ENCODE measurements at regions not wholly inside any gene's neighbourhood (a gene's known extent, or its start where the extent isn't known, plus 50 kb on each side); places are given as distances from the start of the nearest gene placed in this dataset.

- TF ChIP-seq, protein P1, sequence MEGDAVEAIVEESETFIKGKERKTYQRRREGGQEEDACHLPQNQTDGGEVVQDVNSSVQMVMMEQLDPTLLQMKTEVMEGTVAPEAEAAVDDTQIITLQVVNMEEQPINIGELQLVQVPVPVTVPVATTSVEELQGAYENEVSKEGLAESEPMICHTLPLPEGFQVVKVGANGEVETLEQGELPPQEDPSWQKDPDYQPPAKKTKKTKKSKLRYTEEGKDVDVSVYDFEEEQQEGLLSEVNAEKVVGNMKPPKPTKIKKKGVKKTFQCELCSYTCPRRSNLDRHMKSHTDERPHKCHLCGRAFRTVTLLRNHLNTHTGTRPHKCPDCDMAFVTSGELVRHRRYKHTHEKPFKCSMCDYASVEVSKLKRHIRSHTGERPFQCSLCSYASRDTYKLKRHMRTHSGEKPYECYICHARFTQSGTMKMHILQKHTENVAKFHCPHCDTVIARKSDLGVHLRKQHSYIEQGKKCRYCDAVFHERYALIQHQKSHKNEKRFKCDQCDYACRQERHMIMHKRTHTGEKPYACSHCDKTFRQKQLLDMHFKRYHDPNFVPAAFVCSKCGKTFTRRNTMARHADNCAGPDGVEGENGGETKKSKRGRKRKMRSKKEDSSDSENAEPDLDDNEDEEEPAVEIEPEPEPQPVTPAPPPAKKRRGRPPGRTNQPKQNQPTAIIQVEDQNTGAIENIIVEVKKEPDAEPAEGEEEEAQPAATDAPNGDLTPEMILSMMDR (IDR thresholded peaks at IDR 0.05) = no peak
- TF ChIP-seq POLR2A (IDR thresholded peaks at IDR 0.05) = no peak
These were observed 366.0 kb upstream of the SLC14A2 start for GRCh38 chr18:45249246-45249661.
